ENCODE measurements at regions not wholly inside any gene's neighbourhood (a gene's known extent, or its start where the extent isn't known, plus 50 kb on each side); places are given as distances from the start of the nearest gene placed in this dataset.

DNA sequence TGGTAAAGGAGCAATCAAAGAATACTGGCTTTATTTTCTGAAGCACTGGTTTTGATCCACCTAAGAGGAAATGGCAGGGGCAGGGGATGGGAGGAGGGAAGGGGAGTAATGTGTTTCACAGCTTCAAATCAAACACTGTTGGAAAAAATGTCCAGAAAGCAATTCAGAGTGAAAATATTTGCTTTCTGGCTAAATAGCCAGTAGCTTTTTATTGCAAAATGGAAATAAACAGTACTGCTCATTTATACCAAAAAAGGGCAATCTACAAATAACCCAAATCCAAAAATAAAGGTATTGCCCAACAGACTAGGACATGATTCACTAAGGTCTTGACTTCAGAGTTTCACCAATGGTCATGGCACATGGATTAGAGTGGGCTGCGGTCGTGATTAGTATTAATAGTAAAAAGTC is 279.3 kb upstream of the THBS1 start:
- peak; percentile 18; the same call in 2 of the 3 replicates for ATAC-seq

DNA sequence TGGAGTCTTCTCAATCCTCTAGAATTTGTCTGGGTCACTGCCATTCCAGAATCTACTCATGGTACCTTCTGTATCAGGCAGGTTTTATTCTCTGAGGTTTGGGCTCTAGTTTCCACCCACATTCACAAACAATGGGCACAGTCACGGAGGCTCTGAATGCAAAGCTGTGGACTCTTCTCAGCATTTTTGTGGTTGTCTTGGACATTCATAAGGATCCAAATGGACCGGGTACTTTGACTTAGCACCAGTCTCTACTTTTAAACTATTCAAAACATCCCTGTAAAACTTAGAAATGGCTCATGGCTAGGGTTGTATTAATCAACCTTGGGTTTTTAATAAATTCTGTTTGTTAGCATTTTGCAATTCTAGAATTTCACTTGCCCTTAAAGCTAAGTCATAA is 277.9 kb upstream of the THBS1 start:
- no peak for ATAC-seq
- no peak for TF ChIP-seq ZFP30 (CRISPR knock-in tag; IDR thresholded peaks at IDR 0.05)
- TF ChIP-seq TOX (CRISPR knock-in tag; IDR thresholded peaks at IDR 0.05; ENCODE audit: borderline replicate concordance) = no peak
- TF ChIP-seq ISL1 (CRISPR knock-in tag; IDR thresholded peaks at IDR 0.05) = no peak
- TF ChIP-seq, protein P1, sequence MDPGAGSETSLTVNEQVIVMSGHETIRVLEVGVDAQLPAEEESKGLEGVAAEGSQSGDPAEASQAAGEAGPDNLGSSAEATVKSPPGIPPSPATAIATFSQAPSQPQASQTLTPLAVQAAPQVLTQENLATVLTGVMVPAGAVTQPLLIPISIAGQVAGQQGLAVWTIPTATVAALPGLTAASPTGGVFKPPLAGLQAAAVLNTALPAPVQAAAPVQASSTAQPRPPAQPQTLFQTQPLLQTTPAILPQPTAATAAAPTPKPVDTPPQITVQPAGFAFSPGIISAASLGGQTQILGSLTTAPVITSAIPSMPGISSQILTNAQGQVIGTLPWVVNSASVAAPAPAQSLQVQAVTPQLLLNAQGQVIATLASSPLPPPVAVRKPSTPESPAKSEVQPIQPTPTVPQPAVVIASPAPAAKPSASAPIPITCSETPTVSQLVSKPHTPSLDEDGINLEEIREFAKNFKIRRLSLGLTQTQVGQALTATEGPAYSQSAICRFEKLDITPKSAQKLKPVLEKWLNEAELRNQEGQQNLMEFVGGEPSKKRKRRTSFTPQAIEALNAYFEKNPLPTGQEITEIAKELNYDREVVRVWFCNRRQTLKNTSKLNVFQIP (CRISPR knock-in tag; IDR thresholded peaks at IDR 0.05; ENCODE audit: borderline replicate concordance, low read depth) = no peak
- TF ChIP-seq ZFP3 (CRISPR knock-in tag; IDR thresholded peaks at IDR 0.05) = no peak
- no peak for TF ChIP-seq CSDC2 (CRISPR knock-in tag; IDR thresholded peaks at IDR 0.05)
- TF ChIP-seq ARNTL (CRISPR knock-in tag; IDR thresholded peaks at IDR 0.05; ENCODE audit: borderline replicate concordance, low read depth) = no peak
- TF ChIP-seq, protein P2, sequence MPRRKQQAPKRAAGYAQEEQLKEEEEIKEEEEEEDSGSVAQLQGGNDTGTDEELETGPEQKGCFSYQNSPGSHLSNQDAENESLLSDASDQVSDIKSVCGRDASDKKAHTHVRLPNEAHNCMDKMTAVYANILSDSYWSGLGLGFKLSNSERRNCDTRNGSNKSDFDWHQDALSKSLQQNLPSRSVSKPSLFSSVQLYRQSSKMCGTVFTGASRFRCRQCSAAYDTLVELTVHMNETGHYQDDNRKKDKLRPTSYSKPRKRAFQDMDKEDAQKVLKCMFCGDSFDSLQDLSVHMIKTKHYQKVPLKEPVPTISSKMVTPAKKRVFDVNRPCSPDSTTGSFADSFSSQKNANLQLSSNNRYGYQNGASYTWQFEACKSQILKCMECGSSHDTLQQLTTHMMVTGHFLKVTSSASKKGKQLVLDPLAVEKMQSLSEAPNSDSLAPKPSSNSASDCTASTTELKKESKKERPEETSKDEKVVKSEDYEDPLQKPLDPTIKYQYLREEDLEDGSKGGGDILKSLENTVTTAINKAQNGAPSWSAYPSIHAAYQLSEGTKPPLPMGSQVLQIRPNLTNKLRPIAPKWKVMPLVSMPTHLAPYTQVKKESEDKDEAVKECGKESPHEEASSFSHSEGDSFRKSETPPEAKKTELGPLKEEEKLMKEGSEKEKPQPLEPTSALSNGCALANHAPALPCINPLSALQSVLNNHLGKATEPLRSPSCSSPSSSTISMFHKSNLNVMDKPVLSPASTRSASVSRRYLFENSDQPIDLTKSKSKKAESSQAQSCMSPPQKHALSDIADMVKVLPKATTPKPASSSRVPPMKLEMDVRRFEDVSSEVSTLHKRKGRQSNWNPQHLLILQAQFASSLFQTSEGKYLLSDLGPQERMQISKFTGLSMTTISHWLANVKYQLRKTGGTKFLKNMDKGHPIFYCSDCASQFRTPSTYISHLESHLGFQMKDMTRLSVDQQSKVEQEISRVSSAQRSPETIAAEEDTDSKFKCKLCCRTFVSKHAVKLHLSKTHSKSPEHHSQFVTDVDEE (CRISPR knock-in tag; IDR thresholded peaks at IDR 0.05) = no peak
- TF ChIP-seq, protein P3, sequence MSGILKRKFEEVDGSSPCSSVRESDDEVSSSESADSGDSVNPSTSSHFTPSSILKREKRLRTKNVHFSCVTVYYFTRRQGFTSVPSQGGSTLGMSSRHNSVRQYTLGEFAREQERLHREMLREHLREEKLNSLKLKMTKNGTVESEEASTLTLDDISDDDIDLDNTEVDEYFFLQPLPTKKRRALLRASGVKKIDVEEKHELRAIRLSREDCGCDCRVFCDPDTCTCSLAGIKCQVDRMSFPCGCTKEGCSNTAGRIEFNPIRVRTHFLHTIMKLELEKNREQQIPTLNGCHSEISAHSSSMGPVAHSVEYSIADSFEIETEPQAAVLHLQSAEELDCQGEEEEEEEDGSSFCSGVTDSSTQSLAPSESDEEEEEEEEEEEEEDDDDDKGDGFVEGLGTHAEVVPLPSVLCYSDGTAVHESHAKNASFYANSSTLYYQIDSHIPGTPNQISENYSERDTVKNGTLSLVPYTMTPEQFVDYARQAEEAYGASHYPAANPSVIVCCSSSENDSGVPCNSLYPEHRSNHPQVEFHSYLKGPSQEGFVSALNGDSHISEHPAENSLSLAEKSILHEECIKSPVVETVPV (CRISPR knock-in tag; IDR thresholded peaks at IDR 0.05) = no peak
- TF ChIP-seq GLIS3 (CRISPR knock-in tag; IDR thresholded peaks at IDR 0.05) = no peak
- no peak for TF ChIP-seq ESRRG (CRISPR knock-in tag; IDR thresholded peaks at IDR 0.05)
- no peak for TF ChIP-seq BACH2 (CRISPR knock-in tag; IDR thresholded peaks at IDR 0.05; ENCODE audit: borderline replicate concordance)

More for the DNA sequence above, 279.3 kb upstream of the THBS1 start:
- TF ChIP-seq, protein P2 (CRISPR knock-in tag; IDR thresholded peaks at IDR 0.05) = no peak
- TF ChIP-seq, protein P4, sequence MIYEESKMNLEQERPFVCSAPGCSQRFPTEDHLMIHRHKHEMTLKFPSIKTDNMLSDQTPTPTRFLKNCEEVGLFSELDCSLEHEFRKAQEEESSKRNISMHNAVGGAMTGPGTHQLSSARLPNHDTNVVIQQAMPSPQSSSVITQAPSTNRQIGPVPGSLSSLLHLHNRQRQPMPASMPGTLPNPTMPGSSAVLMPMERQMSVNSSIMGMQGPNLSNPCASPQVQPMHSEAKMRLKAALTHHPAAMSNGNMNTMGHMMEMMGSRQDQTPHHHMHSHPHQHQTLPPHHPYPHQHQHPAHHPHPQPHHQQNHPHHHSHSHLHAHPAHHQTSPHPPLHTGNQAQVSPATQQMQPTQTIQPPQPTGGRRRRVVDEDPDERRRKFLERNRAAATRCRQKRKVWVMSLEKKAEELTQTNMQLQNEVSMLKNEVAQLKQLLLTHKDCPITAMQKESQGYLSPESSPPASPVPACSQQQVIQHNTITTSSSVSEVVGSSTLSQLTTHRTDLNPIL (CRISPR knock-in tag; IDR thresholded peaks at IDR 0.05; ENCODE audit: low read depth) = no peak
- TF ChIP-seq ZC3H10 (CRISPR knock-in tag; IDR thresholded peaks at IDR 0.05) = no peak
- no peak for TF ChIP-seq ARNTL (CRISPR knock-in tag; IDR thresholded peaks at IDR 0.05; ENCODE audit: borderline replicate concordance, low read depth)
- TF ChIP-seq ESRRG (CRISPR knock-in tag; IDR thresholded peaks at IDR 0.05) = no peak
- TF ChIP-seq ZFP3 (CRISPR knock-in tag; IDR thresholded peaks at IDR 0.05) = no peak
- no peak for TF ChIP-seq RARB (CRISPR knock-in tag; IDR thresholded peaks at IDR 0.05)
- TF ChIP-seq ZNF70 (CRISPR knock-in tag; IDR thresholded peaks at IDR 0.05) = no peak
- TF ChIP-seq BACH2 (CRISPR knock-in tag; IDR thresholded peaks at IDR 0.05; ENCODE audit: borderline replicate concordance) = no peak
- no peak for TF ChIP-seq GLIS3 (CRISPR knock-in tag; IDR thresholded peaks at IDR 0.05)
- no peak for TF ChIP-seq SNAI2 (CRISPR knock-in tag; IDR thresholded peaks at IDR 0.05)
- TF ChIP-seq, protein P1 (CRISPR knock-in tag; IDR thresholded peaks at IDR 0.05; ENCODE audit: borderline replicate concordance, low read depth) = no peak
- TF ChIP-seq PPARA (CRISPR knock-in tag; IDR thresholded peaks at IDR 0.05; ENCODE audit: borderline replicate concordance) = no peak
- TF ChIP-seq, protein P5, sequence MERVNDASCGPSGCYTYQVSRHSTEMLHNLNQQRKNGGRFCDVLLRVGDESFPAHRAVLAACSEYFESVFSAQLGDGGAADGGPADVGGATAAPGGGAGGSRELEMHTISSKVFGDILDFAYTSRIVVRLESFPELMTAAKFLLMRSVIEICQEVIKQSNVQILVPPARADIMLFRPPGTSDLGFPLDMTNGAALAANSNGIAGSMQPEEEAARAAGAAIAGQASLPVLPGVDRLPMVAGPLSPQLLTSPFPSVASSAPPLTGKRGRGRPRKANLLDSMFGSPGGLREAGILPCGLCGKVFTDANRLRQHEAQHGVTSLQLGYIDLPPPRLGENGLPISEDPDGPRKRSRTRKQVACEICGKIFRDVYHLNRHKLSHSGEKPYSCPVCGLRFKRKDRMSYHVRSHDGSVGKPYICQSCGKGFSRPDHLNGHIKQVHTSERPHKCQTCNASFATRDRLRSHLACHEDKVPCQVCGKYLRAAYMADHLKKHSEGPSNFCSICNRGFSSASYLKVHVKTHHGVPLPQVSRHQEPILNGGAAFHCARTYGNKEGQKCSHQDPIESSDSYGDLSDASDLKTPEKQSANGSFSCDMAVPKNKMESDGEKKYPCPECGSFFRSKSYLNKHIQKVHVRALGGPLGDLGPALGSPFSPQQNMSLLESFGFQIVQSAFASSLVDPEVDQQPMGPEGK (CRISPR knock-in tag; IDR thresholded peaks at IDR 0.05; ENCODE audit: borderline replicate concordance) = no peak
- TF ChIP-seq, protein P3 (CRISPR knock-in tag; IDR thresholded peaks at IDR 0.05) = no peak
- TF ChIP-seq ISL1 (CRISPR knock-in tag; IDR thresholded peaks at IDR 0.05) = no peak
- TF ChIP-seq CSDC2 (CRISPR knock-in tag; IDR thresholded peaks at IDR 0.05) = no peak
- no peak for TF ChIP-seq ZNF8 (CRISPR knock-in tag; IDR thresholded peaks at IDR 0.05)
- TF ChIP-seq OSR1 (CRISPR knock-in tag; IDR thresholded peaks at IDR 0.05) = no peak
